NB4 (cell line): ENCODE measurements at regions not wholly inside any gene's neighbourhood (a gene's known extent, or its start where the extent isn't known, plus 50 kb on each side); places are given as distances from the start of the nearest gene placed in this dataset.

Experiments used
- DNase-seq: peaks from one replicate; pipeline ENCODE4 v3.0.0; 2010; ENCODE audit warnings: low read depth
- H3K4me3 ChIP-seq: one replicate; pipeline ENCODE4 v1.5.1; 2011; ENCODE audit warnings: mild to moderate bottlenecking, low read depth, low read length, moderate library complexity
- CTCF ChIP-seq: IDR thresholded peaks from one replicate; pipeline ENCODE4 v1.5.1; 2012; ENCODE audit warnings: low read depth, low read length
- MYC ChIP-seq: IDR thresholded peaks from 2 replicates; pipeline ENCODE4 v1.6.1; 2011; ENCODE audit warnings: low read depth, low read length
- POLR2A ChIP-seq: IDR thresholded peaks from 2 replicates; pipeline ENCODE4 v1.6.1; 2011; ENCODE audit warnings: mild to moderate bottlenecking; ENCODE audit not compliant: insufficient read length; ENCODE audit errors: extremely low read depth
- TF ChIP-seq, protein P1 (sequence below): IDR thresholded peaks from 2 replicates; pipeline ENCODE4 v1.6.1; 2011; ENCODE audit warnings: low read depth, low read length

GRCh38 chr6:104601721-104602120, 258.0 kb downstream of the HACE1 start:
- TF ChIP-seq POLR2A (no peak), MYC (no peak), CTCF (no peak)
- H3K4me3 ChIP-seq, result no peak overlapping the region
- DNase-seq, result no peak

GRCh38 chr6:104601131-104601651, 258.5 kb downstream of the HACE1 start:
- H3K4me3 ChIP-seq, result no peak overlapping the region
- no peak for TF ChIP-seq POLR2A
- TF ChIP-seq, protein P1, sequence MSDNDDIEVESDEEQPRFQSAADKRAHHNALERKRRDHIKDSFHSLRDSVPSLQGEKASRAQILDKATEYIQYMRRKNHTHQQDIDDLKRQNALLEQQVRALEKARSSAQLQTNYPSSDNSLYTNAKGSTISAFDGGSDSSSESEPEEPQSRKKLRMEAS, result no peak
- no peak for TF ChIP-seq CTCF
- no peak for TF ChIP-seq MYC
- no peak for DNase-seq

DNA sequence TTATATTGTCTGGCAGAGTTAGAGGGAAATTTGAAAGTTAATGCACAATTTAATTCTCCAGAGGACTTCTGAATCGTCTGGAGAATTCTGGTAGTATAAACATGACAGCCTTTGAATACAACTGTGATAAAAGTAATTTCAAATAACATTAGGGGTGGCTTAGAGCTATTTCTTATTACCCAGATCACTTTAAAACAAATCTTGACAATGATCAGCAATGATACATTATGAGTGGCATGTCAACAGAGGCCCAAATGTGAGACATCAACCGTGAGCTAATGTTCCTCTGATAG, 259.1 kb downstream of the HACE1 start:
- TF ChIP-seq CTCF (no peak), POLR2A (no peak), MYC (no peak)
- TF ChIP-seq, protein P1, result no peak
- DNase-seq, result no peak
- H3K4me3 ChIP-seq, result no peak overlapping the region

DNA sequence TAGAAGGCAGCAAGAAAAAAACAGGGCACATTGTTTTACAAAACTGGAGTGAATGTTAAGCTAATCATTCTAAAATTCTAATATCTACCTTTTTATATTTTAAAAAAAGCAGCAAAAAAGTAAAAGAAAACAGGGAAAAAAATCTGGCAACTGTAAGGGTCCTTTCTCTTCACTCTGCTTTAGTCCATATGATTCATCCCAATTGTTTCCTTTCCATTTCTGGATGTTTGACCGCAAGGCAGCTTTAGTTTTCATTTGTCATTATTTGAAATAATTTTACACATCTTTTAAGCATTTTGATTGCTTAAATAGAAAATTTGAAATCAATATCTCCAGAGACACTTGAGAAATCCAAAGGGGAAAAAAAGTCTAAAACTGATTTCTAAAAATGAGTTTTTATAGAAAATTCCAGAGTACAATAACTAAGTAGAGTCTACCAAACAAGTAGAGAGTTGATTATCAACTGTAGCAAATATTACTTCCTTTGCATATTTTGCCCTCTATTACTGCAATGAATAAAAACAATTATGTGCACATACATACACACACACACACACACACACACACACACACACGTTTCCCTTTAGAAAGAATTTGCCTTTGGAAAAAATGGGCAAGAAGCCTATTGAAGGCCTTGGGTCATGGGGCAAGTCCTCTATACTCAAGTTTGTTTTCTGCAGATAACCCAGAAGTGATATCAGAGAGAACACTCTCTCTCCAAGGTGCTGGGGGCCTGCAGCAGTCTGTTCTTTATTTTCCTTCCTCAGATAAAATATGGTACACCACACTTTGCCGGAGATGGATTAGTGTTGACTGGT, 259.7 kb downstream of the HACE1 start:
- TF ChIP-seq MYC (no peak), CTCF (no peak), POLR2A (no peak)
- TF ChIP-seq, protein P1, result no peak
- no peak overlapping the region for H3K4me3 ChIP-seq
- no peak for DNase-seq

DNA sequence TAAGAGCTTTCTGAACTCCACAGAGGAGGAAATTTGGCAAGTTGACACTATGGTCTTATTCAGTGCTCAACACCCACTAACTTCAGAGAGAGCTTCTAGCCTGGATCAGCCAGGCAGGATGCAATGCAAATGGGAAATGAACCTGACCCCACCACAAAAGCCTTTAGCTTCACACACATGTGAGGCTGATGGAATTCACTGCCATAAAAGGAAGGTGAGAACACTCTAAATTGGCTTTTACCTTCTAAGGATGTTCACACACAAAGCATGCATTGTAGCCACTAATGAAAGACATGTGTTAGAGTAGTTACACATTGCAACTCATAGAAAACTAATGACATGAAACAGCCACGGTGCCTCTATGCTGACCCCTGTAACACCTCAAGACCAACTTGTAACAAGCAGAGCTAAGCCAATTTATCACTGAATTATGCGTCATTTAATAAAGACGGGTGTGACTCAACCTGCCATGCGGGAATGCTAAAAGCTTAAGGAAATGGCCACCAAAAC, 262.1 kb downstream of the HACE1 start:
- H3K4me3 ChIP-seq, result no peak overlapping the region
- no peak for DNase-seq
- TF ChIP-seq, protein P1, result no peak
- TF ChIP-seq MYC (no peak), POLR2A (no peak), CTCF (no peak)
